ENCODE measurements at regions not wholly inside any gene's neighbourhood (a gene's known extent, or its start where the extent isn't known, plus 50 kb on each side); places are given as distances from the start of the nearest gene placed in this dataset.

DNA sequence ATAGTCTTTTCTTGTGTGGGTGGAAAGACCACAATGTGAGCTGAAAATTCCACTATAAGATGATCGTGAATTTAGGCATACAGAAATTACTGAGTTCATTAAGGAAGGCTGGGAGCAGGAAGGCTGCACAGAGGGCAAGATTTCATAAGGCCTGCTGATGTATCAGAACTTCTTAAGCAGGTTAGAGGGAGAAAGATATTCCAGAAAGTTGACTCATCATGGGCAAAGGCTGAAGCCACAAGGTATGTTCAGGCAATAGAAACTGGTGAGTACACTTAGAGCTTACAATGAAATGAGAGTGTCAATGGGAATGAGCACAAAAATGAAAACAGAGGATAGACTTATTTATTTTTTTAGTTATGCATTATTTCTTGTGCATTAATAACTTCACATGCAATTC lies 618.6 kb downstream of the CBLN4 start:
- no peak for TF ChIP-seq TCF7 (IDR thresholded peaks at IDR 0.05; ENCODE audit: borderline replicate concordance)
- TF ChIP-seq STAT3 (IDR thresholded peaks at IDR 0.05; ENCODE audit: low read depth, low read length) = no peak
- TF ChIP-seq GATAD2B (conservative IDR thresholded peaks at IDR 0.05; ENCODE audit: low read depth) = no peak
- no peak for TF ChIP-seq CHD2 (IDR thresholded peaks at IDR 0.05; ENCODE audit: borderline replicate concordance, low read depth, low read length)
- no peak for TF ChIP-seq SMC3 (IDR thresholded peaks at IDR 0.05; ENCODE audit: borderline replicate concordance, low read length)
- TF ChIP-seq, protein P1, sequence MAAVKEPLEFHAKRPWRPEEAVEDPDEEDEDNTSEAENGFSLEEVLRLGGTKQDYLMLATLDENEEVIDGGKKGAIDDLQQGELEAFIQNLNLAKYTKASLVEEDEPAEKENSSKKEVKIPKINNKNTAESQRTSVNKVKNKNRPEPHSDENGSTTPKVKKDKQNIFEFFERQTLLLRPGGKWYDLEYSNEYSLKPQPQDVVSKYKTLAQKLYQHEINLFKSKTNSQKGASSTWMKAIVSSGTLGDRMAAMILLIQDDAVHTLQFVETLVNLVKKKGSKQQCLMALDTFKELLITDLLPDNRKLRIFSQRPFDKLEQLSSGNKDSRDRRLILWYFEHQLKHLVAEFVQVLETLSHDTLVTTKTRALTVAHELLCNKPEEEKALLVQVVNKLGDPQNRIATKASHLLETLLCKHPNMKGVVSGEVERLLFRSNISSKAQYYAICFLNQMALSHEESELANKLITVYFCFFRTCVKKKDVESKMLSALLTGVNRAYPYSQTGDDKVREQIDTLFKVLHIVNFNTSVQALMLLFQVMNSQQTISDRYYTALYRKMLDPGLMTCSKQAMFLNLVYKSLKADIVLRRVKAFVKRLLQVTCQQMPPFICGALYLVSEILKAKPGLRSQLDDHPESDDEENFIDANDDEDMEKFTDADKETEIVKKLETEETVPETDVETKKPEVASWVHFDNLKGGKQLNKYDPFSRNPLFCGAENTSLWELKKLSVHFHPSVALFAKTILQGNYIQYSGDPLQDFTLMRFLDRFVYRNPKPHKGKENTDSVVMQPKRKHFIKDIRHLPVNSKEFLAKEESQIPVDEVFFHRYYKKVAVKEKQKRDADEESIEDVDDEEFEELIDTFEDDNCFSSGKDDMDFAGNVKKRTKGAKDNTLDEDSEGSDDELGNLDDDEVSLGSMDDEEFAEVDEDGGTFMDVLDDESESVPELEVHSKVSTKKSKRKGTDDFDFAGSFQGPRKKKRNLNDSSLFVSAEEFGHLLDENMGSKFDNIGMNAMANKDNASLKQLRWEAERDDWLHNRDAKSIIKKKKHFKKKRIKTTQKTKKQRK (IDR thresholded peaks at IDR 0.05; ENCODE audit: low read depth, low read length) = no peak
- H3K9me3 ChIP-seq (replicated peaks; ENCODE audit: control insufficient read depth, insufficient read depth, low read length) = no peaks in the 10 kb centered on the region
- DNase-seq (ENCODE audit: low read depth, low spot score) = no peak
- no peaks in the 10 kb centered on the region for H3K79me2 ChIP-seq (ENCODE audit: control insufficient read depth, insufficient read depth, low read length)
- H3K4me2 ChIP-seq (ENCODE audit: control insufficient read depth, insufficient read depth) = no peak overlapping the region
- 0% methylated on average over 1 of the region's 1 CpG for WGBS (ENCODE audit: insufficient coverage, insufficient replicate concordance, low lambda C conversion rate, missing lambda C conversion rate)
- POLR2A ChIA-PET = no interaction called here
- H3K36me3 ChIP-seq (ENCODE audit: control insufficient read depth in 2 of 2, insufficient read depth in 2 of 2, low read length in 1 of 2) = no peaks in the 10 kb centered on the region
- no peaks in the 10 kb centered on the region for H4K20me1 ChIP-seq (ENCODE audit: control insufficient read depth, insufficient read depth)
- intact Hi-C loops (cut with micrococcal nuclease; ENCODE audit: unreplicated experiment) (no loop called here), in situ Hi-C loops (cut with MboI) (no loop called here)
- no peak overlapping the region for H3K27ac ChIP-seq (ENCODE audit: control insufficient read depth, insufficient read depth)
- SMC1A ChIA-PET (ENCODE audit: uncharacterized antibody, unreplicated experiment) = interaction anchor here (0.6 kb wide), 1 partner anchor 1158 kb away, joined by 3 read pairs; no protein-coding TSS in a partner anchor
- H3K27me3 ChIP-seq (replicated peaks in 1 of 2; ENCODE audit: control insufficient read depth in 2 of 2, insufficient read depth in 2 of 2, low read length in 1 of 2) = no peaks in the 10 kb centered on the region
- no TSS peak for BruUV-seq (replicated peaks)
- RAD21 ChIA-PET (ENCODE audit: unreplicated experiment) = no interaction called here
- no peak for FAIRE-seq
- H2AFZ ChIP-seq (ENCODE audit: control insufficient read depth, low read depth, low read length) = no peak overlapping the region
- CTCF ChIA-PET = no interaction called here
- H3K4me3 ChIP-seq = no peak overlapping the region
- no peak overlapping the region for H3K9ac ChIP-seq (ENCODE audit: control insufficient read depth, insufficient read depth, low read length)
- ATAC-seq = no peak
- no peaks in the 10 kb centered on the region for H3K4me1 ChIP-seq (ENCODE audit: control insufficient read depth, insufficient read depth, low read length)

All from GM12878 (cell line).